PC-3 (cell line): ENCODE measurements at regions not wholly inside any gene's neighbourhood (a gene's known extent, or its start where the extent isn't known, plus 50 kb on each side); places are given as distances from the start of the nearest gene placed in this dataset.

ENCODE experiments used
- CTCF ChIP-seq: fragments of 300-600 bp; sonication (generic); conservative IDR thresholded peaks from 2 replicates; pipeline ENCODE4 v1.5.1; 2017; ENCODE audit warnings: antibody characterized with exemption, low read depth, mild to moderate bottlenecking, low read length
- EZH2 ChIP-seq: fragments of 300-600 bp; sonication (generic); IDR thresholded peaks from one replicate; pipeline ENCODE4 v1.6.1; 2017; ENCODE audit warnings: antibody characterized with exemption, mild to moderate bottlenecking, low read length; ENCODE audit not compliant: unreplicated experiment

GRCh38 chr2:58921676-58922075, 680.6 kb upstream of the FANCL start:
- TF ChIP-seq CTCF (no peak), EZH2 (no peak)
